HG02678 (cell line): ENCODE measurements at regions not wholly inside any gene's neighbourhood (a gene's known extent, or its start where the extent isn't known, plus 50 kb on each side); places are given as distances from the start of the nearest gene placed in this dataset.

Experiments used
- ATAC-seq: cut with Tn5 transposase; IDR thresholded peaks from one replicate; pipeline ENCODE4 v1.9.1; 2021; ENCODE audit warnings: mild to moderate bottlenecking, moderate library complexity; ENCODE audit not compliant: unreplicated experiment

DNA sequence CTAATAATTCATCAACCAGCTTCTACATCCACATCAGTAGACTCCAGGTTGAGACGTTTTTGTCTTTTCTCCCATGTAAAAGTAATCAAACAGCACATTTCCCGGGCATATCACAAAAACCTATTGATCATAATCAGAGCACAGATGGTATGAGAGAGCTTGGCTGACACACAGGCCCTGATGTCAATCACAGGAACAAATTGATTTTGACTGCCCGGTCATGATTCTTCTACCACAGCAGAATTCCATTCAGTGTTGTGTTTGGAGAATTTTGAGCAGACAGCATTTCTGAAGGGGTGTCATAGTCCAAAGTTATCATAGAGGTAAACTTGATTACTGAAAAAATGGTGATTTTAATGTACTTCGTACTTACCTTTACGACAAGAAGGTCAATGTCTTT, 351.1 kb downstream of the ZSWIM6 start:
- ATAC-seq = no peak

- no peak for ATAC-seq
Measured at GRCh38 chr5:61683926-61684325, 351.9 kb downstream of the ZSWIM6 start.

- no peak for ATAC-seq
Measured at GRCh38 chr5:61686491-61687257, 354.6 kb downstream of the ZSWIM6 start.

GRCh38 chr5:61687371-61687770, 355.3 kb downstream of the ZSWIM6 start:
- no peak for ATAC-seq

DNA sequence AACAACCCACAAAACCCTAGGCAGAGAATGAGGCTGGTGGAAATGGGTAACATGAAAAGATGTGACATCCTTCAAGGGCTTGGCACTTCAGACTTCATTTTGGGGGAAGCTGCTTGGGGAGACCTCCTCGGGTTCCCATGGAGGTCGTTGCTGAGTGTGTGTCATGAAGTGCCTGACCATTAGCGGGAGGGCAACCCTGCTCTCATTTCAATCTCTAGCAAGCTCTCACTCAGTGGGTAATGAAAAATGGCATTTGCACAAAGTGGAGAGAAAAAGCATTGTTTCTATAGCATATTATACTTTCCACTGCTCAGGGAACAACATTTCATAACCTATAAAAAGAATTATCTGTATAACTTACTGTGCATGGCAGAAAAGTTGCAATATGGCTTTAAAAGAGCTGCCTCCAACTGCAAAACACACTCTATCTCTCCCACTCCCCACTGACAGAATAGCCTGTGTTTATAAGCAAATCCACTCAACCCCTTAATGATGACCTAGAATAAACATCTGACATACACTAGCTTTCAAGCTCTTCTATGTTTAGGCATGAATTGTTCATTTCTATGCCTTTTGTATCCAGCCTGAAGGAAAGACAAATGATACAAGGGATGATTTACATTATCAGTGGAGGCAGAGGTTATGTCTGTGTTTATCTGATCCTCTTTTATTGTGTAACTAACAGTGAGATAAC, 357.2 kb downstream of the ZSWIM6 start:
- ATAC-seq = no peak

DNA sequence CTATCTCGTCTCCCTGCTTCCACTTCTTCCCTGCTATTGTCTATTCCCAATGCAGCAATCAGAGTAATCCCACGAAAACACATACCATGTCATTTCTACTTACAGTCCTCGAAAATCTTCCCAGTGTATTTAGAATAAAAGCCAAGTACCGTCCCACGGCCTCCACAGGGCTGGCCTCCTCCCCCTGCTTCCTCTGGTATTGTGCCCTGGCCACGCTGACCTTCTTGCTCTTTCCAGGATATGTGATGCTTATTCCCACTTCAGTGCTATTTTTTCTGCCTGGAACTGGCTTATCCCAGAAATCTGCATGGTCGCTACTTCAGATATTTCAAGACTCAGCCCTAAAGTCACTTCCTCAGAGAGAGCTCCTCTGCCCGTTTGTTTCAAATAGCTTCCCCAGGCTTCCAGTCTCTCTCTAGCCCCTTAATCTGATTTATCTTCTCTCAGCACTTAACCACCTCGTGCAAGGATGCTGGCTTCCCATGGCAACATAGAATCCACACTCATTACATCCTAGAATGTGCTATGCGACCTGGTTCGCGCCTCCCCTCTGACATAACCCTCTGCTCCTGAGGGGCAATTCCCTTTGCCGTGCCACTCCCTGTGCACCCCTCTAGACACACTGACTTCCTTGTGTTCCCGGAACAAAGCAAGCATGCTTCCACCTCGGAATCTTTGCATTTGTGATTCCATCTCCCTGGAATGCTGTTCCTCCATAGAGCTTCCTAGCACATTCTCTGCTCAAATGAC, 365.9 kb downstream of the ZSWIM6 start:
- ATAC-seq = no peak

GRCh38 chr5:61701877-61702602, 370.0 kb downstream of the ZSWIM6 start:
- peak; percentile 64 for ATAC-seq

DNA sequence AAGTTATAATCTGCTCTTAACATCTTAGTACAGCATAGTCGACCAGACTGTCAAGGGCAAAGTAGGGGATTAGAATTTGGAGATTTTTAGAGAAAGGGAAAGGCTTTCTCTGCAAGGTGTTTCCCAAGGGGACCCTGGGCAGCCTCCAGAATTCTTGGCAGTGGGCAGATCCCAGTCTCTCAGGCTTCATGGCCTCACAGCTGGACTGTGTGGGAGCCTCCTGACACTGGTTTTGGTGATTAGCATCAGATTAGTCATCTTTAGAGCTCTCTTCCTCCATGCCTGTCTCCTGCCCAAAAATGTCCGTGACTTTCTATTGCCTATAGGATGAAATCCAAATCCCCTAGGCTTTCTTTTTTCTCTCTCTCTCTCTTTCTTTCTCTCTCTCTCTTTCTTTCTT, 370.7 kb downstream of the ZSWIM6 start:
- peak; percentile 13 for ATAC-seq

DNA sequence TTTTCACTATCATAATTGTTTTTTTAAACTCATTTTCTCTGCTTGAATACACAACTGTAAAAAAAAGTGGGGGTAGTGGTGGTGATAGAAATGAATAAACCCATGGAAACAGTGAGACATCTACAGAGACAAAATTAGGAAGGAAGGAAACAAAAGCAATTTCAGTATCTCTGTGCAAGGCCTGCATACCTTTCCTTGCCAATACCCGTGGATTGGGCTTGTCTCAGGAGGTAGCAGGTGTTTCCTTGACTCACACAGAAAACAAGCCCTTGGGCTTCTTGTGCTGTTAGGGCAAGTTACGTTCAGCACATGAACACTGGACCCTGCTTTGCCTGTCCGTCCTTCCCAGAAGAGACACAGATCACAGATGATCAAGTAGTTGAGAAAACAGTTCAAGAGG, 372.2 kb downstream of the ZSWIM6 start:
- ATAC-seq = no peak

- ATAC-seq = no peak
Measured at GRCh38 chr5:61706751-61707150, 374.7 kb downstream of the ZSWIM6 start.

GRCh38 chr5:61719124-61719523, 387.1 kb downstream of the ZSWIM6 start:
- ATAC-seq = no peak

GRCh38 chr5:61720829-61721228, 388.8 kb downstream of the ZSWIM6 start:
- ATAC-seq = no peak

DNA sequence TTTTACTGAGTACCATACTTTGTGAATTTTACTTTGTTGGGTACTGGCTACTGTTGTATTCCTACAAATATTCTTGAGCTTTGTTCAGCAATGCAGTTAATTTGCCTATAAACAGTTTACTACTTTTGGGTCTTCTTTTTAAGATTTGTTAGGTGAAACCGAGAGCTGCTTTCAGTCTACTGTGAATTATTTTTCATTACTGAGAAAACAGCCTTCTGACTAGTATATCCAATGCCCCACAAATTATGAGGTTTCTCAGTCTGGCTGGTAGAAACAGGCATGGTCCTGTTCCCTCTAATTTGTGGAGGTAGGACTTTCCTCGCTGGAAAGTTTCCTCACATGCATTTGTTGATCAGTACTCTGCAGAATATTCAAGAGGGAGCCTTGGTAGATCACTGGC, 392.0 kb downstream of the ZSWIM6 start:
- ATAC-seq = no peak

GRCh38 chr5:61728287-61728686, 396.2 kb downstream of the ZSWIM6 start:
- no peak for ATAC-seq

DNA sequence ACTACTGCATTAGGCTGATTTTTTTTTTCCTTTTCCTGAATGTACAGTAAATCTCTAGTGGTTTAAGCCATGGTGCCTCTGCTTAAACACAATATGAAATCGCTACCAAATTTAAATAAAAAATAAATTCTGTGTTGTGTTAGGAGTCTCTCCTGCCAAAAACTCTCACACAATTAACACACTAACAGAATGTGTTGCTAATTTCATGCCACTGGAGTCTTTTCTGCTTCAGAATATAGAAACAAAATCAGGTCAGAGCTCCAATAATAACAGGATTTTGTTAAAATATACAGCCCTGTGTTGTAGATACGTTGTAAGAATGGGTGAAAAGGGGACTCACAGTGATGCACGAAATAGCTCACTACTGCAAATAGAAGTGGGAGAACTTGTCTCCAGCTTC, 398.8 kb downstream of the ZSWIM6 start:
- ATAC-seq = no peak

- no peak for ATAC-seq
Measured at GRCh38 chr5:61731267-61731945, 399.3 kb downstream of the ZSWIM6 start.

DNA sequence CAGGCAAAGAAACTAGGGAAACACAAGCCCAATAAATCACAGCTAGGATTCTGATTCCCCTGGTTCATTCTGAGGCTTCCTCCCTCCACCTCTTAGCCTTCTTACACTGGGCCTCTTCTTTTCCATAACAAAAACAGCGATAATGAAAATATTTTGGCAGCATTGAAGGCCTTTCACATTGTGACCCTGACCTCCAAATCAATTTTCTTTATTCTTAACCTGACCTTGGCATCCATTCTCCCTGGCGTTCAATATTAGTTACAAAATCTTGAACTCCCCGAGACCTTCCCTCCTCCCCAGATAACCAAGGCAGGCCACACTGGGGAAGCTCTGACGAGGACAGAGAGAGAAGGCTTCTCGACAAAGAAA, 399.9 kb downstream of the ZSWIM6 start:
- ATAC-seq = no peak

GRCh38 chr5:61732369-61732768, 400.3 kb downstream of the ZSWIM6 start:
- no peak for ATAC-seq

GRCh38 chr5:61732796-61733195, 400.7 kb downstream of the ZSWIM6 start:
- no peak for ATAC-seq

GRCh38 chr5:61734001-61734400, 401.9 kb downstream of the ZSWIM6 start:
- ATAC-seq = no peak

DNA sequence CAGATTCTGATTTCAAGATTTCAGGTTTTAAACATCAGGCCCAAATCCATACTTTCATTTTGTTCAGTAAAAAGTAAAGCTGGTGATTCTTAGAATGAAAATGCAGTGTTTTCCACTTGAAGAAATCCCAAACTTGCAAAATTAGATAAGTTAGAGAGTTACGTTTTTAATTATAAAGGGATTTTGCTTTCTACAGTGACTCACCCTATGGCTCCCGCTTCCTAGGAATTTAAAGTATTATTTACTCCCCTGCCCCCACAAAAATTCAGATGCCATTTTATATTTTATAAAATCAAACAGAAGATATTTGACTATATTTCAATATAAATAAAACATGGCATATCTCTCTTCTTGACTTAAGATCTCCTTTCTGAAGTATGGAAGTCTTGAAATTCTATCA, 402.9 kb downstream of the ZSWIM6 start:
- no peak for ATAC-seq
